ENCODE measurements at regions not wholly inside any gene's neighbourhood (a gene's known extent, or its start where the extent isn't known, plus 50 kb on each side); places are given as distances from the start of the nearest gene placed in this dataset.
"Not testable (repeated sequence)": the region's sequence is repeated elsewhere in the genome, so short reads cannot be mapped to it uniquely, and the experiment has no call there.

DNA sequence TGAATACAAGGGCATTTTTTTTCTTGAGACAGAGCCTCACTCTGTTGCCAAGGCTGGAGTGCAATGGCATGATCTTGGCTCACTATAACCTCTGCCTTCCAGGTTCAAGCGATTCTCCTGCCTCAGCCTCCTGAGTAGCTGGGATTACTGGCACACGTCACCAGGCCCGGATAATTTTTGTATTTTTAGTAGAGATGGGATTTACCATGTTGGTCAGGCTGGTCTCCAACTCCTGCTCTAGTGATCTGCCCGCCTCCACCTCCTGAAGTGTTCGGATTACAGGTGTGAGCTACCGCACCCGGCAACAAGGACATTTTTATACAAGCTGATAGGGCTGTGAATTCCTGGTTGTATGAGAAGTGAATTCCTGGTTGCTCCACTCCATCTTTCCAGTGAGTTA lies 577.7 kb upstream of the TPTE start:
- DNase-seq; H3K27me3 Mint-ChIP-seq; H3K4me3 ChIP-seq (ENCODE audit: low read length); ATAC-seq; H3K27ac ChIP-seq (ENCODE audit: low read depth, low read length); H3K27ac Mint-ChIP-seq; POLR2A ChIA-PET; H3K27me3 ChIP-seq (ENCODE audit: control insufficient read depth in 2 of 2, insufficient read depth in 2 of 2, low read length in 2 of 2); H3K4me3 Mint-ChIP-seq; H3K4me1 Mint-ChIP-seq; H3K4me1 ChIP-seq (ENCODE audit: control insufficient read depth in 2 of 2, insufficient read depth in 2 of 2, low read length in 2 of 2); CTCF ChIA-PET; intact Hi-C loops (cut with micrococcal nuclease); H3K36me3 Mint-ChIP-seq; H3K36me3 ChIP-seq (ENCODE audit: control insufficient read depth in 2 of 3, insufficient read depth in 3 of 3, low read length in 3 of 3): not testable (repeated sequence)
- peaks cover 0 to 15% (median 0%) of the 10 kb centered on the region in 3 experiments for H3K9me3 ChIP-seq (ENCODE audit: control insufficient read depth in 2 of 3, low read length in 3 of 3)
- peaks cover 8 to 73% (median 38%) of the 10 kb centered on the region in 11 donors for H3K9me3 Mint-ChIP-seq

DNA sequence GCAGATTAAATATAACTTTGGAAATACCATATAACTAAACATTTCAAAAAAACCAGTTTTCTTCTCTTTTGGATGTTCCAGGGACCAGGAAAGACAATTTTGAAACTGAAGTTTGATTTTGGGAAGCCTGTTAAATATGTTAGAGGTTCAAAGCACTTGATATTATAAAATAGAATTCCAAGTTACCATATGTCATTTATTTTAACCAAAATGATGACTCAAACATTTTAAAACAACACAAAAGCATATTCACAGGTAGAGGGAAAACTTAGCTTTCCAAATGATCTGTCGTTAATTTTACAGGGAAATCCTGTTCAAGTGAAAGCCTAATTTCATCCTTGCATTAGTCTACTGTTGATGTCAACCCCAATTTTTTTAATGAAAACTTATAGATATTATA lies 575.3 kb upstream of the TPTE start:
- H3K36me3 ChIP-seq (ENCODE audit: control insufficient read depth in 2 of 3, insufficient read depth in 3 of 3, low read length in 3 of 3); H3K27ac ChIP-seq (ENCODE audit: low read depth, low read length); H3K36me3 Mint-ChIP-seq; H3K27me3 Mint-ChIP-seq; intact Hi-C loops (cut with micrococcal nuclease); H3K27ac Mint-ChIP-seq; POLR2A ChIA-PET; H3K27me3 ChIP-seq (ENCODE audit: control insufficient read depth in 2 of 2, insufficient read depth in 2 of 2, low read length in 2 of 2); CTCF ChIA-PET; DNase-seq; H3K4me3 Mint-ChIP-seq; H3K4me1 Mint-ChIP-seq; H3K4me1 ChIP-seq (ENCODE audit: control insufficient read depth in 2 of 2, insufficient read depth in 2 of 2, low read length in 2 of 2); H3K4me3 ChIP-seq (ENCODE audit: low read length); ATAC-seq: not testable (repeated sequence)
- H3K9me3 Mint-ChIP-seq: peaks cover 8 to 79% (median 44%) of the 10 kb centered on the region in 11 donors
- peaks cover 0 to 27% (median 0%) of the 10 kb centered on the region in 3 experiments for H3K9me3 ChIP-seq (ENCODE audit: control insufficient read depth in 2 of 3, low read length in 3 of 3)

DNA sequence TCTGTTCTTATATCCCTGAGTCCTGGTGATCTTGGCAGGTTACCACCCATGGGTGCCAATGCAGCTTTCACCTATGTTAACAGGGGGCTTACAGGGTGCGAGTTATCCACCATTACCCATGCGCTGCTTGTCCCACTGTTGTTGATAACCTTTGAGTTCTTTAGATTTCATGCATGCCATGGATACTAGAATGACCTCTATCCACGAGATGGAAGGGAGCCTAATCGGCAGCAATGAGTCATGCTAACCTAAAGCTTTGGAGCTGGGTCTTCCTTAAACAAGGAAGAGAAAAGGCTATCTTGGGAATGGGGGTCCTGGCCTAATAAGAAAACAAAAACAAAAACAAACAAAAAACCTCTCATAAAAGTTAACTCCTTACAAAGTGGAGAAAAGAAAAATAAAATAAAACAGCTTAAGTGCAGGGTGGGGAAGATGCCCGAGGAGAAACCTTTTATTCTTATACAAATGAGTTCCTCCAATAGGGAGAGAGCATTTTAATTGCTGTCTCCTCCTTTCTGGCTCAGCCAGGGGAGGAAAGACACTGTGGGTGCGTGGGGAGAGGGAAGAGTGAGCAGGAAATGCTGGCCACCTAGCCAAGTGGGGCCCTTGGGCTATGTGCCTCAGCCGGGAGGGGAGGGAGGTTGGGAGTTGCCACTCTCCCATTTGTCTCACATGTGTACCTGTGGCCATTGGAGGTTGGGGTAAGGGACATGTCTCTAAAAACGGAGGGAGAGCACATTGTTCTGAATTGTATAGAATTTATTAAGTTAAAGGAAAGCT lies 571.7 kb upstream of the TPTE start:
- CTCF ChIA-PET; DNase-seq; ATAC-seq; H3K36me3 Mint-ChIP-seq; H3K27ac Mint-ChIP-seq; H3K4me1 Mint-ChIP-seq; H3K27ac ChIP-seq (ENCODE audit: low read depth, low read length); H3K4me1 ChIP-seq (ENCODE audit: control insufficient read depth in 2 of 2, insufficient read depth in 2 of 2, low read length in 2 of 2); H3K27me3 Mint-ChIP-seq; POLR2A ChIA-PET; H3K4me3 Mint-ChIP-seq; H3K27me3 ChIP-seq (ENCODE audit: control insufficient read depth in 2 of 2, insufficient read depth in 2 of 2, low read length in 2 of 2); H3K4me3 ChIP-seq (ENCODE audit: low read length); intact Hi-C loops (cut with micrococcal nuclease); H3K36me3 ChIP-seq (ENCODE audit: control insufficient read depth in 2 of 3, insufficient read depth in 3 of 3, low read length in 3 of 3): not testable (repeated sequence)
- peaks cover 0 to 16% (median 0%) of the 10 kb centered on the region in 3 experiments for H3K9me3 ChIP-seq (ENCODE audit: control insufficient read depth in 2 of 3, low read length in 3 of 3)
- peaks cover 8 to 63% (median 32%) of the 10 kb centered on the region in 11 donors for H3K9me3 Mint-ChIP-seq

DNA sequence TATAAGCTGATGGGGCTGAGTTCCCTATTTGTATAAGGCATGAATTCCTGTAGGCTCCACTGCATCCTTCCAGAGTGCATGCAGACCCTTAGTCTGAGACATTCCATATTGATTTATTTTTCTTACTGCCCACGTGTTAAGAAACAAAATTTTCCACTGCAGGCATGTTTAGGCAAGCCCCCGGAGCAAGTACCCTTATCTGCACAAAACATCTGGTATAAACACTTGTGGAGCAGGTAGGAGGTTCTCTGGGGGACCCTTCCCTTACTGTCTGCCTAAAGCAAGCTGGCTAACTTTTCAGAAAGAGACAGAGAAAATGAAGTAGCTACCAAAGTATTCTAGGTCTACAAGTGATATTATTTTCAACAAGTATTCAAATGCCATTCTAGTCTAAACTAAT lies 571.0 kb upstream of the TPTE start:
- H3K4me3 ChIP-seq (ENCODE audit: low read length); H3K27ac Mint-ChIP-seq; H3K27me3 Mint-ChIP-seq; POLR2A ChIA-PET; intact Hi-C loops (cut with micrococcal nuclease); ATAC-seq; H3K4me1 ChIP-seq (ENCODE audit: control insufficient read depth in 2 of 2, insufficient read depth in 2 of 2, low read length in 2 of 2); H3K27ac ChIP-seq (ENCODE audit: low read depth, low read length); DNase-seq; H3K27me3 ChIP-seq (ENCODE audit: control insufficient read depth in 2 of 2, insufficient read depth in 2 of 2, low read length in 2 of 2); H3K4me3 Mint-ChIP-seq; CTCF ChIA-PET; H3K36me3 Mint-ChIP-seq; H3K4me1 Mint-ChIP-seq; H3K36me3 ChIP-seq (ENCODE audit: control insufficient read depth in 2 of 3, insufficient read depth in 3 of 3, low read length in 3 of 3): not testable (repeated sequence)
- peaks cover 0 to 16% (median 0%) of the 10 kb centered on the region in 3 experiments for H3K9me3 ChIP-seq (ENCODE audit: control insufficient read depth in 2 of 3, low read length in 3 of 3)
- peaks cover 8 to 56% (median 28%) of the 10 kb centered on the region in 11 donors for H3K9me3 Mint-ChIP-seq

DNA sequence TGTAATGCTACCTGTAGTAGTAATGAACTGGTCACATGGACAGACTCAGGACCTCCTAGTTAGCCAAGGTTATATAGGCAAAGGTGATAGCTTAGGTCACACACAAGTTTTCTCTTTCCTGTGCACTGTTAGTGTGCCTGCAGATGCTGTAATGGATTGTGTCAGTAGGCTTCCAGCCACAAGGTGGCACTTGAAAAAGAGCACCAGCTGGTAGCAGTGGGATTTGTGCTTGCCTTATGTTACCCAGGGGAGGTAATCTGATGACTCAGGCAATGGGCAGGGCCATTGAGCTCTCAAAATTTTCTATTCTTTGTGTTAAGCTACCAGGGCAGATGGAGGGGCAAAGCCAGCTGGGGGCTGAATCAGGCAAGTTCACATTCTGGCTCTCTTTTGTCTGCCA lies 562.6 kb upstream of the TPTE start:
- H3K27ac ChIP-seq (ENCODE audit: low read depth, low read length); CTCF ChIA-PET; H3K4me1 Mint-ChIP-seq; POLR2A ChIA-PET; H3K4me3 ChIP-seq (ENCODE audit: low read length); H3K4me1 ChIP-seq (ENCODE audit: control insufficient read depth in 2 of 2, insufficient read depth in 2 of 2, low read length in 2 of 2); H3K27me3 ChIP-seq (ENCODE audit: control insufficient read depth in 2 of 2, insufficient read depth in 2 of 2, low read length in 2 of 2); ATAC-seq; H3K27ac Mint-ChIP-seq; intact Hi-C loops (cut with micrococcal nuclease); H3K4me3 Mint-ChIP-seq; DNase-seq; H3K36me3 ChIP-seq (ENCODE audit: control insufficient read depth in 2 of 3, insufficient read depth in 3 of 3, low read length in 3 of 3); H3K27me3 Mint-ChIP-seq; H3K36me3 Mint-ChIP-seq: not testable (repeated sequence)
- peaks cover 0 to 22% (median 0%) of the 10 kb centered on the region in 3 experiments for H3K9me3 ChIP-seq (ENCODE audit: control insufficient read depth in 2 of 3, low read length in 3 of 3)
- peaks cover 0 to 20% (median 9%) of the 10 kb centered on the region in 11 donors for H3K9me3 Mint-ChIP-seq

DNA sequence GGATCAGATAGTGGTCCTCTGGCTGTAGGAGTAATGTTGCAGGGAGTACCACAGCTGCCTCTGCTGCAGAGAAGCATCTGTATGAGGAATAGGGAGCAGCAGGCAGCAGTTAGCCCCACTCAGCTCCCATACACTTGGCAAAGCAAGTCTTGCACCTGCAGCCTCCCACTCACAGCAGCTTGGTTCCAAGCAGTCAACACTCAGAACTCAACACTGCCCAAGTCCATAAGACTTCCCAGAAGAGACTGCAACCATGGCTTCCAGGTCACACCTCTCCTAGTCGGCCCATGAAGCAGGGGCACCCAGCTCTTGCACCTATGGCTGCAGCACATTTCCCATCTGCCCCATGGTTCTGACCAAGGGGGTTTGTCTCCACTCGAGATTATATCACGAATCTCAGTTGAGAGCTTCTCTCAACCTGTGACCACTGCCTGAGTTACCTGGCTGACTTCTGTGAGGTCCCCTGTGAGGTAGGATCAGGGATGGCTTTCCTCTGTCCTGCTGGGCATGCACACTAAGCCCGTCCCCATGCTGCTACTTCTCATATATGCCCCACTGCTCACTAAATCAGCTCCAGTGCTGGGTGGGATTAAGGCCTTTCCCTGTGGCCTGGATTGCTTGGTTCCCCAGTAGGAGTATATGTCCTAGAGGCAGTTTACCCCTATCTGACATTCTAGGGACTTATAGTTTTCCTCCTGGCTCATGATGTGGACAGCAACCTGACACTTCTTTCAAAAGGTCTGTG lies 562.0 kb upstream of the TPTE start:
- H3K27me3 ChIP-seq (ENCODE audit: control insufficient read depth in 2 of 2, insufficient read depth in 2 of 2, low read length in 2 of 2); H3K36me3 Mint-ChIP-seq; H3K4me3 Mint-ChIP-seq; intact Hi-C loops (cut with micrococcal nuclease); ATAC-seq; H3K4me3 ChIP-seq (ENCODE audit: low read length); DNase-seq; H3K4me1 Mint-ChIP-seq; POLR2A ChIA-PET; H3K4me1 ChIP-seq (ENCODE audit: control insufficient read depth in 2 of 2, insufficient read depth in 2 of 2, low read length in 2 of 2); H3K36me3 ChIP-seq (ENCODE audit: control insufficient read depth in 2 of 3, insufficient read depth in 3 of 3, low read length in 3 of 3); H3K27ac ChIP-seq (ENCODE audit: low read depth, low read length); CTCF ChIA-PET; H3K27me3 Mint-ChIP-seq; H3K27ac Mint-ChIP-seq: not testable (repeated sequence)
- H3K9me3 ChIP-seq (ENCODE audit: control insufficient read depth in 2 of 3, low read length in 3 of 3): peaks cover 0 to 22% (median 0%) of the 10 kb centered on the region in 3 experiments
- H3K9me3 Mint-ChIP-seq: peaks cover 0 to 22% (median 8%) of the 10 kb centered on the region in 11 donors

DNA sequence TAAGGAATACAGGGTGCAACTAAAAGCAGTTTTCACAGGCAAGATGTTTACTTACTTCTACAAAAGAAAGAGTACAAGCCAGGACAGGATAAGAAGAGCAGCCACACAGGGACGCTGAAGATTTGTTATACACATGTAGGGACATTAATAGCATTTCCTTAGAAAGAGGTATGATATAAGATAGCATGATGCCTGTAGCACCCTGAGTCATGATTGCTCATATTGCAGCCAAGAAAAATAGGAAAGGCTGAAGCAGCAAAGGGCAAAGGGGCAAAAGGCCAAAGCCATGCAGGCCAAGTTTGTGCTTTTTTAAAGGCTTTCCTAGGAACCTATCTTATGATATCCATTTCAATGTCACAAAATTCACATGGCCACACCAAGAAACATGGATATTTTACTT lies 552.0 kb upstream of the TPTE start:
- H3K4me3 Mint-ChIP-seq; H3K4me1 ChIP-seq (ENCODE audit: control insufficient read depth in 2 of 2, insufficient read depth in 2 of 2, low read length in 2 of 2); H3K4me3 ChIP-seq (ENCODE audit: low read length); CTCF ChIA-PET; ATAC-seq; H3K4me1 Mint-ChIP-seq; POLR2A ChIA-PET; H3K27me3 ChIP-seq (ENCODE audit: control insufficient read depth in 2 of 2, insufficient read depth in 2 of 2, low read length in 2 of 2); intact Hi-C loops (cut with micrococcal nuclease); DNase-seq; H3K27ac ChIP-seq (ENCODE audit: low read depth, low read length); H3K36me3 ChIP-seq (ENCODE audit: control insufficient read depth in 2 of 3, insufficient read depth in 3 of 3, low read length in 3 of 3); H3K27ac Mint-ChIP-seq; H3K27me3 Mint-ChIP-seq; H3K36me3 Mint-ChIP-seq: not testable (repeated sequence)
- peaks cover 0 to 11% (median 0%) of the 10 kb centered on the region in 3 experiments for H3K9me3 ChIP-seq (ENCODE audit: control insufficient read depth in 2 of 3, low read length in 3 of 3)
- peaks cover 4 to 38% (median 16%) of the 10 kb centered on the region in 11 donors for H3K9me3 Mint-ChIP-seq
